ENCODE measurements at regions not wholly inside any gene's neighbourhood (a gene's known extent, or its start where the extent isn't known, plus 50 kb on each side); places are given as distances from the start of the nearest gene placed in this dataset.

- no peaks in the 10 kb centered on the region for H3K27me3 ChIP-seq
- no peaks in the 10 kb centered on the region for H3K9me3 ChIP-seq
- peaks cover 50% of the 10 kb centered on the region for H3K4me1 ChIP-seq
- H3K27ac ChIP-seq = no peak overlapping the region
- no peaks in the 10 kb centered on the region for H4K20me1 ChIP-seq
- TF ChIP-seq Cebpa-rat (IDR thresholded peaks at IDR 0.05) = no peak
- peak overlapping the region; percentile 30 for H3K4me2 ChIP-seq
- H3K36me3 ChIP-seq = no peaks in the 10 kb centered on the region
- H3K9ac ChIP-seq = 0 out of 2 replicates have a peak overlapping the region, but pooled peaks have one; percentile 3
- H3K4me3 ChIP-seq = no peak overlapping the region
These were observed 122.2 kb upstream of the PTPN1 start for GRCh38 chr20:50387996-50388332.

DNA sequence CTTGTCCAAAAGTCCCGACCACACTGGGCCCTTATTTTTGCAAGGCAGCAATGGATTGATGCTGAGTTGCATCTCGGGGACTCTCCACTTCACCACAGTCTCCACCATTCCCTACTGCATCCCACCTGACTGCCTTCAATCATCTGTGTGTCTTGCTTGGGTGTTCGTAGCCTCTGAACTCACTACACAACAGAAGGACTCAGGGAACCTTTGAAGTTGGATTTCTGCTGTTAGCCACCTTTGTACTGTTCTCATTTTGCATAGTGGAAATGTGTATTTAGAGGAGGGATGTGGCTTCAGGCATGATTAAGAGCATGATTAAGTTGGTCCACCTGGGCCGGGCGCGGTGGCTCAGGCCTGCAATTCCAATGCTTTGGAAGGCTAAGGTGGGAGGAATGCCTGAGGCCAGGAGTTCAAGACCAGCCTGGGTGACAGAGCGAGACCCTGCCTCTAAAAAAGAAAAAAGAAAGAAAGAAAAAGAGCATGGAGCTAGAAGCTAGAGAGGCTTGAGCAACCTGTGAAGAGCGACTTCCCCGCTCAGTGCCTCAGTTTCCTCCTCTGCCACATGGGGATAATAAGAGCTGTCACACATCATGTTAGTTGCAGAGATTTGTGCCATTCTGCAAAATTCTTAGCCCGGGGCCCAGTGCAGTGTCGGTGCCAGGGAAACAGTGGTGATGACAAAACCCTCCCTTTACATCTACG is 121.3 kb upstream of the PTPN1 start:
- H4K20me1 ChIP-seq = no peaks in the 10 kb centered on the region
- H3K9me3 ChIP-seq = no peaks in the 10 kb centered on the region
- no peak overlapping the region for H3K4me3 ChIP-seq
- TF ChIP-seq Cebpa-rat (IDR thresholded peaks at IDR 0.05) = no peak
- H3K36me3 ChIP-seq = no peaks in the 10 kb centered on the region
- no peak overlapping the region for H3K4me2 ChIP-seq
- H3K4me1 ChIP-seq = peaks cover 45% of the 10 kb centered on the region
- H3K9ac ChIP-seq = no peak overlapping the region
- no peak overlapping the region for H3K27ac ChIP-seq
- no peaks in the 10 kb centered on the region for H3K27me3 ChIP-seq

GRCh38 chr20:50389438-50389807 is 120.8 kb upstream of the PTPN1 start:
- no peak for TF ChIP-seq Cebpa-rat (IDR thresholded peaks at IDR 0.05)
- Histone ChIP-seq H3K4me3 (no peak overlapping the region), H4K20me1 (no peaks in the 10 kb centered on the region), H3K4me1 (peaks cover 48% of the 10 kb centered on the region), H3K36me3 (no peaks in the 10 kb centered on the region), H3K9me3 (no peaks in the 10 kb centered on the region), H3K9ac (no peak overlapping the region), H3K4me2 (no peak overlapping the region), H3K27me3 (0 out of 2 replicates have a peak, but pooled peaks cover 4% of the 10 kb centered on the region), H3K27ac (no peak overlapping the region)

DNA sequence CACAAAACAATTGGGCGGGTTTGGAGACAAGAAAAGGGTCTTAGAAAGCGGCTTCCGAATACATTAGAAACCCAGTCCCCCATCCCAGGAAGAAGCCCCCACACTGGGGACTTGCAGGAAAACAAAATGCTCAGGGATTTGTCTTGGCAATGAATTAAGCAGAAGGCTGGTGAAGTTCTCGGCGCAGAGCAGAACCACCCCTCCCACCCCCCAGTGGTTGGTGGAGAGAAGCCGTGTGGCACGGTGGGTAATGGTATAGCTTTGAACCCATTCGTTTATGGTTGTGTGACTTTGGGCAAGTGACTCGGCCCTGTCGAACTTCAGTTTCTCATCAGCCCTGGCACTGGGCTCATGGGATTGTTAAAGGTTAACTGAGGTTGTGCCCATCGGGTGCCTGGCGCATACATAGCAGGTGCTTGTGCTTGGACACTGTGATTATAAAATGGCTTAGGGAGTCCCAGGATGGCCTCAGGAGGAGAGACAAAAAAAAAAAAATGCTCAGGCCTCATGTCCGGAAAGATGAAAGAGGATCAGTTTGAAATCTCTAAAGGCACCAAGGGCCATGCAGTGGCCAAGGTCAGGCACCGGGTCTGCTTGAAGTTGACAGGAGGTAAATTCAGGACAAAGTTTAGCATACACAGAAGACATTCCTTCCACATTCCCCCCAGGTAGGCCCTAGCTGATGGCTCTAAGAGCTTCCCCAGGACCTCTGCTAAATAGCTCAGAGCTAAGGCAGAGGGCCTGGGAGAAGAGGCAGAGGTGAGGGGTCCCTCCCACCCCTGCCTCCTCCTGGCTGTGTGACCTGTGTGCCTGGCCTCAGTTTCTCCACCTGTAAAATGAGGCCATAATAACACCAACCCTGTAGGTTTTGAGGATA is 120.1 kb upstream of the PTPN1 start:
- no peaks in the 10 kb centered on the region for H4K20me1 ChIP-seq
- H3K27me3 ChIP-seq = 0 out of 2 replicates have a peak, but pooled peaks cover 4% of the 10 kb centered on the region
- H3K36me3 ChIP-seq = no peaks in the 10 kb centered on the region
- H3K27ac ChIP-seq = no peak overlapping the region
- H3K4me1 ChIP-seq = peaks cover 48% of the 10 kb centered on the region
- H3K9ac ChIP-seq = no peak overlapping the region
- no peaks in the 10 kb centered on the region for H3K9me3 ChIP-seq
- H3K4me2 ChIP-seq = no peak overlapping the region
- no peak for TF ChIP-seq Cebpa-rat (IDR thresholded peaks at IDR 0.05)
- H3K4me3 ChIP-seq = no peak overlapping the region

GRCh38 chr20:50390685-50391443 is 119.3 kb upstream of the PTPN1 start:
- Histone ChIP-seq H3K9me3 (no peaks in the 10 kb centered on the region), H3K36me3 (no peaks in the 10 kb centered on the region), H3K4me2 (no peak overlapping the region), H3K4me3 (no peak overlapping the region), H3K27me3 (0 out of 2 replicates have a peak, but pooled peaks cover 4% of the 10 kb centered on the region), H3K9ac (no peak overlapping the region), H3K27ac (no peak overlapping the region), H4K20me1 (no peaks in the 10 kb centered on the region), H3K4me1 (peaks cover 45% of the 10 kb centered on the region)
- no peak for TF ChIP-seq Cebpa-rat (IDR thresholded peaks at IDR 0.05)

GRCh38 chr20:50391444-50392137 is 118.6 kb upstream of the PTPN1 start:
- H3K4me1 ChIP-seq = peaks cover 38% of the 10 kb centered on the region
- H3K9ac ChIP-seq = no peak overlapping the region
- no peaks in the 10 kb centered on the region for H4K20me1 ChIP-seq
- H3K27ac ChIP-seq = no peak overlapping the region
- no peak overlapping the region for H3K4me3 ChIP-seq
- 0 out of 2 replicates have a peak, but pooled peaks cover 4% of the 10 kb centered on the region for H3K27me3 ChIP-seq
- TF ChIP-seq Cebpa-rat (IDR thresholded peaks at IDR 0.05) = no peak
- H3K4me2 ChIP-seq = no peak overlapping the region
- H3K9me3 ChIP-seq = no peaks in the 10 kb centered on the region
- no peaks in the 10 kb centered on the region for H3K36me3 ChIP-seq

DNA sequence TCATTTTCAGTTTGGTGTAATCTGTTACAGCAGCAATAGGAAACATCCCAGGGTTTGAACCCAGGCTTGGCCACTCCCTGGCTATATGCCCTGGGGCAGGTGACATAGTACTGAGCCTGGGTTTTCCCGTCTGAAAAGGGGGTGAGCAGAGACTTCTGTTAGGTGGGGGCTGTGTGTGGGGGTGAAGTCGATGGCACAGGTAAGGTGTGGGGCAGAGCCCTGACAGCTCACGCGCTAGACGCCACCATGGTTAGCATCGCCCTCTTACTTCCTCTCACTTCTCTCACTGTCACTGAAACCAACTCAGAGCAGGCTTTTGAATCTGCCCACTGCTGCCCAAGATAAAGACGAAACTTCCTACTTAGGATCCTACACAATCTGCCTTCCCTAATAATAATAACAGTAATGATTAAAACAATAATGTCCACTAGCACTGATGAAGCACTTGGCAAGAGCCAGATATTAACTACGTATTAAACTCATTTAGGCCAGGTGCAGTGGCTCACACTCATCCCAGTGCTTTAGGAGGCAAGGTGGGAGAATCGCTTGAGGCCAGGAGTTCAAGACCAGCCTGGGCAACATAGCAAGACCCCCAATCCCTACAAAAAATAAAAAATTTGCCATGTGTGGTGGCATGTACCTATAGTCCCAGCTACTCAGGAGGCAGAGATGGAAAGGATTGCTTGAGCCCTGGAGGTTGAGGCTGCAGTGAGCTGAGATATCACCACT is 117.9 kb upstream of the PTPN1 start:
- no peaks in the 10 kb centered on the region for H4K20me1 ChIP-seq
- no peak for TF ChIP-seq Cebpa-rat (IDR thresholded peaks at IDR 0.05)
- 0 out of 2 replicates have a peak, but pooled peaks cover 4% of the 10 kb centered on the region for H3K27me3 ChIP-seq
- no peaks in the 10 kb centered on the region for H3K9me3 ChIP-seq
- H3K36me3 ChIP-seq = no peaks in the 10 kb centered on the region
- no peak overlapping the region for H3K4me3 ChIP-seq
- H3K9ac ChIP-seq = no peak overlapping the region
- H3K4me1 ChIP-seq = peaks cover 31% of the 10 kb centered on the region
- H3K27ac ChIP-seq = no peak overlapping the region
- no peak overlapping the region for H3K4me2 ChIP-seq

GRCh38 chr20:50393242-50393641 is 116.9 kb upstream of the PTPN1 start:
- Histone ChIP-seq H3K27ac (no peak overlapping the region), H3K9me3 (no peaks in the 10 kb centered on the region), H3K9ac (no peak overlapping the region), H3K4me3 (no peak overlapping the region), H4K20me1 (no peaks in the 10 kb centered on the region), H3K4me1 (peaks cover 22% of the 10 kb centered on the region), H3K36me3 (no peaks in the 10 kb centered on the region), H3K27me3 (0 out of 2 replicates have a peak, but pooled peaks cover 4% of the 10 kb centered on the region), H3K4me2 (no peak overlapping the region)
- TF ChIP-seq Cebpa-rat (IDR thresholded peaks at IDR 0.05) = no peak
